Spleen (tissue), 11 donors: ENCODE measurements at regions not wholly inside any gene's neighbourhood (a gene's known extent, or its start where the extent isn't known, plus 50 kb on each side); places are given as distances from the start of the nearest gene placed in this dataset.

ENCODE experiments used
- DNase-seq: peaks from one replicate; pipeline ENCODE4 v3.0.0-alpha.2; 2020
- H3K27ac ChIP-seq, 8 donors: fragments of 200-600 bp; sonication (generic) in 7 of 8; 1 replicate in 4 of 8; 2 replicates in 4 of 8; pipeline versions ENCODE4 v1.5.0 to v1.8.0; 2016 to 2021; ENCODE audit warnings: inconsistent platforms in 4 of 8, mild to moderate bottlenecking in 4 of 8, moderate library complexity in 1 of 8
- H3K27me3 ChIP-seq, 7 donors: fragments of 200-600 bp; sonication (generic) in 6 of 7; replicated peaks in 1 of 7; 1 replicate in 4 of 7; 2 replicates in 3 of 7; pipeline versions ENCODE4 v1.5.0 to v1.8.0; 2016 to 2021; ENCODE audit warnings: inconsistent platforms in 3 of 7, mild to moderate bottlenecking in 1 of 7
- H3K36me3 ChIP-seq, 6 donors: fragments of 200-600 bp; sonication (generic) in 5 of 6; 1 replicate in 4 of 6; 2 replicates in 2 of 6; pipeline versions ENCODE4 v1.5.0 to v1.8.0; 2016 to 2021; ENCODE audit warnings: inconsistent platforms in 2 of 6
- H3K4me1 ChIP-seq, 6 donors: fragments of 200-600 bp; sonication (generic) in 5 of 6; 1 replicate in 3 of 6; 2 replicates in 3 of 6; pipeline versions ENCODE4 v1.5.0 to v1.8.0; 2016 to 2021; ENCODE audit warnings: inconsistent platforms in 3 of 6
- H3K4me3 ChIP-seq, 8 donors: fragments of 200-600 bp; sonication (generic) in 7 of 8; 1 replicate in 4 of 8; 2 replicates in 4 of 8; pipeline versions ENCODE4 v1.5.0 to v1.8.0; 2016 to 2021; ENCODE audit warnings: inconsistent platforms in 4 of 8, mild to moderate bottlenecking in 4 of 8, moderate library complexity in 2 of 8
- H3K9me3 ChIP-seq, 8 donors: fragments of 200-600 bp; sonication (generic) in 7 of 8; 1 replicate in 4 of 8; 2 replicates in 4 of 8; pipeline versions ENCODE4 v1.5.0 to v1.8.0; 2016 to 2021; ENCODE audit warnings: inconsistent platforms in 4 of 8
- CTCF ChIP-seq, 11 experiments: fragments of 200-600 bp in 7 of 11; fragments of 450-650 bp in 4 of 11; sonication (generic) in 4 of 11; IDR thresholded peaks in 8 of 11; conservative IDR thresholded peaks in 3 of 11; 1 replicate in 7 of 11; 2 replicates in 4 of 11; pipeline versions ENCODE4 v1.4.0 to v1.8.0; 2016 to 2021; ENCODE audit warnings: antibody characterized with exemption in 11 of 11, inconsistent platforms in 4 of 11, mild to moderate bottlenecking in 1 of 11
- POLR2A ChIP-seq, 3 donors: fragments of 450-650 bp; IDR thresholded peaks; one replicate each; pipeline ENCODE4 v1.5.1; 2017; ENCODE audit warnings: antibody characterized with exemption in 3 of 3, mild to moderate bottlenecking in 1 of 3
- POLR2AphosphoS5 ChIP-seq, 3 donors: sonication (generic); formaldehyde crosslinking; IDR thresholded peaks; one replicate each; pipeline ENCODE4 v1.5.1; 2017; ENCODE audit warnings: antibody characterized with exemption in 3 of 3
- WGBS, 5 donors: extraction: QIAGEN DNeasy Blood & Tissue Kit in 3 of 5; methylation state at CpG; one replicate each; pipeline versions ENCODE4 v1.1.5 to v1.1.7; 2013 to 2018; 5-methylcytosine and 5-hydroxymethylcytosine counted together
- intact Hi-C: fragments of 100-400 bp; cut with DNase I; formaldehyde crosslinking; loops from one replicate; pipeline ENCODE4 v1.15.0; 2023; ENCODE audit warnings: low total_unique reads
- donor health status: healthy with polysubstance abuse.
- donor health status: DM: no; HTN: no; CAD: no; lungs with moderate emphysema.
- donor health status: DM: no; HTN: no; CAD: no.
- donor health status: Bipolar disorder and iron deficiency.
- donor health status: healthy.
- donor health status: DM: no; HTN: no; CAD: no.
- donor health status: DM: yes; HTN: yes; CAD: no.

GRCh38 chr6:168791917-168792316 lies 350.9 kb downstream of the SMOC2 start:
- H3K4me1 ChIP-seq: no peaks in the 10 kb centered on the region
- no peaks in the 10 kb centered on the region for H3K27me3 ChIP-seq
- H3K9me3 ChIP-seq: peaks cover 0 to 9% (median 0%) of the 10 kb centered on the region in 8 donors
- H3K4me3 ChIP-seq: no peak overlapping the region
- no peak overlapping the region for H3K27ac ChIP-seq
- intact Hi-C loops: no loop called here
- H3K36me3 ChIP-seq: no peaks in the 10 kb centered on the region
- WGBS, 5 donors: 78 to 88% (median 86%) methylated on average over 4 of the region's 4 CpGs
- no peak for DNase-seq
- TF ChIP-seq CTCF (IDR thresholded peaks at IDR 0.05 in 8 of 11, conservative IDR thresholded peaks at IDR 0.05 in 3 of 11): no peak
- TF ChIP-seq POLR2A (IDR thresholded peaks at IDR 0.05): no peak
- no peak for TF ChIP-seq POLR2AphosphoS5 (IDR thresholded peaks at IDR 0.05)

- Histone ChIP-seq H3K27me3 (peaks cover 0 to under 1% (median 0%) of the 10 kb centered on the region in 7 donors), H3K4me1 (no peaks in the 10 kb centered on the region), H3K27ac (no peak overlapping the region), H3K9me3 (no peaks in the 10 kb centered on the region), H3K36me3 (no peaks in the 10 kb centered on the region), H3K4me3 (no peak overlapping the region)
- intact Hi-C loops: no loop called here
- TF ChIP-seq POLR2A (IDR thresholded peaks at IDR 0.05): no peak
- TF ChIP-seq POLR2AphosphoS5 (IDR thresholded peaks at IDR 0.05): no peak
- TF ChIP-seq CTCF (IDR thresholded peaks at IDR 0.05 in 8 of 11, conservative IDR thresholded peaks at IDR 0.05 in 3 of 11): no peak
- DNase-seq: no peak
- WGBS, 5 donors: 68 to 82% (median 77%) methylated on average over 10 of the region's 10 CpGs
Measured at GRCh38 chr6:168789699-168790098, 348.7 kb downstream of the SMOC2 start.

GRCh38 chr6:168785720-168786511 lies 344.9 kb downstream of the SMOC2 start:
- Histone ChIP-seq H3K27me3 (peaks cover 0 to 7% (median 0%) of the 10 kb centered on the region in 7 donors), H3K27ac (no peak overlapping the region), H3K9me3 (no peaks in the 10 kb centered on the region), H3K4me1 (no peaks in the 10 kb centered on the region), H3K36me3 (no peaks in the 10 kb centered on the region), H3K4me3 (no peak overlapping the region)
- WGBS, 5 donors: 60 to 68% (median 62%) methylated on average over 10 of the region's 10 CpGs
- intact Hi-C loops: no loop called here
- no peak for DNase-seq
- TF ChIP-seq POLR2AphosphoS5 (IDR thresholded peaks at IDR 0.05) (no peak), CTCF (IDR thresholded peaks at IDR 0.05 in 8 of 11, conservative IDR thresholded peaks at IDR 0.05 in 3 of 11) (no peak), POLR2A (IDR thresholded peaks at IDR 0.05) (no peak)

GRCh38 chr6:168784426-168784825 lies 343.4 kb downstream of the SMOC2 start:
- no peak overlapping the region for H3K27ac ChIP-seq
- H3K9me3 ChIP-seq: peaks cover 0 to 6% (median 0%) of the 10 kb centered on the region in 8 donors
- intact Hi-C loops: no loop called here
- H3K36me3 ChIP-seq: no peaks in the 10 kb centered on the region
- H3K4me1 ChIP-seq: no peaks in the 10 kb centered on the region
- peaks cover 0 to 7% (median 0%) of the 10 kb centered on the region in 7 donors for H3K27me3 ChIP-seq
- 78 to 89% (median 80%) methylated on average over 14 of the region's 14 CpGs for WGBS, 5 donors
- DNase-seq: no peak
- no peak overlapping the region for H3K4me3 ChIP-seq
- no peak for TF ChIP-seq POLR2AphosphoS5 (IDR thresholded peaks at IDR 0.05)
